H1 (cell line): ENCODE measurements at regions not wholly inside any gene's neighbourhood (a gene's known extent, or its start where the extent isn't known, plus 50 kb on each side); places are given as distances from the start of the nearest gene placed in this dataset.

Experiments
- BACH1 ChIP-seq: IDR thresholded peaks from 2 replicates; pipeline ENCODE4 v1.6.1; 2012; ENCODE audit warnings: low read length, improper control_type of control experiment
- POLR2A ChIP-seq, 2 experiments: IDR thresholded peaks; 1 replicate in 1 of 2; 2 replicates in 1 of 2; pipeline ENCODE4 v1.6.1; 2011; ENCODE audit warnings: low read depth in 2 of 2, low read length in 2 of 2, mild to moderate bottlenecking in 2 of 2; ENCODE audit errors: control extremely low read depth in 1 of 2
- YY1 ChIP-seq: IDR thresholded peaks from 2 replicates; pipeline ENCODE4 v1.6.1; 2011; ENCODE audit warnings: low read depth, mild to moderate bottlenecking, low read length

GRCh38 chr6:156123731-156124130 lies 653.4 kb upstream of the ARID1B start:
- TF ChIP-seq YY1 (no peak), POLR2A (IDR thresholded peaks at IDR 0.05; ENCODE audit: control extremely low read depth in 1 of 2, low read depth in 2 of 2, low read length in 2 of 2) (no peak), BACH1 (no peak)
